ENCODE measurements at regions not wholly inside any gene's neighbourhood (a gene's known extent, or its start where the extent isn't known, plus 50 kb on each side); places are given as distances from the start of the nearest gene placed in this dataset.

DNA sequence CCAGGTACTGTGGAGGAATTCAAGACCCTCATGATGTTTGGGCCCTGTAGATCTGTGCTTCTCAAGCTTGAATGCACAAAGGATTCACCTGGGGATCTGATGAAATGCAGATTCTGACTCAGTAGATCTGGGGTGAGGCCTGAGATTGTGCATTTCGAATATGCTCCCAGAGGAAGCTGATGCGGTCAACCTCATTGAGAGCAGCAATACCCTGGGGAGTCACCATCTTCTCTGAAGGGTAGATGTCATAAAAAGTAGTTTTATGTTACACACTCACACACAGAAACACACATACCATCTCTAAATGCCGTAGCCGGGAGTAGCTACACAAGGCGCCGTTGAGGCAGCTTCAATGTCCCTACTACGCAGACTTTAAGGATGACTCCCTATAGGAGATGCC lies 55.8 kb upstream of the CPEB4 start:
- no peak for DNase-seq (ENCODE audit: low spot score)
- TF ChIP-seq, protein P1, sequence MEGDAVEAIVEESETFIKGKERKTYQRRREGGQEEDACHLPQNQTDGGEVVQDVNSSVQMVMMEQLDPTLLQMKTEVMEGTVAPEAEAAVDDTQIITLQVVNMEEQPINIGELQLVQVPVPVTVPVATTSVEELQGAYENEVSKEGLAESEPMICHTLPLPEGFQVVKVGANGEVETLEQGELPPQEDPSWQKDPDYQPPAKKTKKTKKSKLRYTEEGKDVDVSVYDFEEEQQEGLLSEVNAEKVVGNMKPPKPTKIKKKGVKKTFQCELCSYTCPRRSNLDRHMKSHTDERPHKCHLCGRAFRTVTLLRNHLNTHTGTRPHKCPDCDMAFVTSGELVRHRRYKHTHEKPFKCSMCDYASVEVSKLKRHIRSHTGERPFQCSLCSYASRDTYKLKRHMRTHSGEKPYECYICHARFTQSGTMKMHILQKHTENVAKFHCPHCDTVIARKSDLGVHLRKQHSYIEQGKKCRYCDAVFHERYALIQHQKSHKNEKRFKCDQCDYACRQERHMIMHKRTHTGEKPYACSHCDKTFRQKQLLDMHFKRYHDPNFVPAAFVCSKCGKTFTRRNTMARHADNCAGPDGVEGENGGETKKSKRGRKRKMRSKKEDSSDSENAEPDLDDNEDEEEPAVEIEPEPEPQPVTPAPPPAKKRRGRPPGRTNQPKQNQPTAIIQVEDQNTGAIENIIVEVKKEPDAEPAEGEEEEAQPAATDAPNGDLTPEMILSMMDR (IDR thresholded peaks at IDR 0.05; ENCODE audit: extremely low read depth, insufficient read depth, missing control alignments): no peak
- in situ Hi-C loops (cut with MboI; ENCODE audit: low pct_unique_long_range_greater_than_20kb, low sequenced_read_pairs, unreplicated experiment): no loop called here

DNA sequence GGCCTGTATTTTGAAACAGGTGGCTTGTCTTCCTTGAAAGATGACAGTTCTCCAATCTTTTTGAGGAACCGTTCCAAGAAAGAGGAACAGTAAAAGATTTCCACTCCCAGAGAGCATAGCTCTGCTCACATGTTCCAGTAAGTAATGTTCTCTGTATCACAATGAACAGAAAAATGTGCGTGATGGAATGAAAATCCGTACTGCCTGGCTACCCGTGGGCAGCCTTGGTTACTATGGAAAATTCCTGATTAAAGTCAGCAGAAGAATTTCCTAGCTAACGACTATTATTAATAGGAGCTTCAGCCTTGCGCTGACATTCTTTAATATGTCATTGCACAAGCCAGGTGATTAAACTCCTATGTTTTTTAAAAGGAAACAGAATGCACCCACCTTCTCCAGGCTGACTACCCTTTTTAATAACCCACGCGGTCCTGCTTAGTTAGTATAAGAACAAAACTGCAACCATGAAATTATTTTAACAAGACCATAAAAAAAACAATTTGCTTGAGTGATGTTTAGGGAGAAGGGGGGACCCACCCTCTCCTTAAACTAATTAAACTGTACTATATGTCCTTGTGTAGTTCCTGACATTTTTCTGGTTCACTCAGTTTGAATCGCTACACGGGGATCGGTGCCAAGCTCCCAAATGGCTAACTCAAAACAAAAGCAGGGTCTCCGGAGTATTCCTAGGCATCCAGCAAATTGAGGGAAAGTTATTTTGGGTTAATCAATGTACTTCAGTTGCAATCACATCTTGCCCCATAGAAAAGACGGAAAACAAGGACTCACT lies 54.8 kb upstream of the CPEB4 start:
- no peak for DNase-seq (ENCODE audit: low spot score)
- TF ChIP-seq, protein P1 (IDR thresholded peaks at IDR 0.05; ENCODE audit: extremely low read depth, insufficient read depth, missing control alignments): no peak
- in situ Hi-C loops (cut with MboI; ENCODE audit: low pct_unique_long_range_greater_than_20kb, low sequenced_read_pairs, unreplicated experiment): no loop called here

- in situ Hi-C loops (cut with MboI; ENCODE audit: low pct_unique_long_range_greater_than_20kb, low sequenced_read_pairs, unreplicated experiment): no loop called here
- TF ChIP-seq, protein P1 (IDR thresholded peaks at IDR 0.05; ENCODE audit: extremely low read depth, insufficient read depth, missing control alignments): no peak
- DNase-seq (ENCODE audit: low spot score): no peak
These were observed 53.9 kb upstream of the CPEB4 start for GRCh38 chr5:173834071-173834771.

DNA sequence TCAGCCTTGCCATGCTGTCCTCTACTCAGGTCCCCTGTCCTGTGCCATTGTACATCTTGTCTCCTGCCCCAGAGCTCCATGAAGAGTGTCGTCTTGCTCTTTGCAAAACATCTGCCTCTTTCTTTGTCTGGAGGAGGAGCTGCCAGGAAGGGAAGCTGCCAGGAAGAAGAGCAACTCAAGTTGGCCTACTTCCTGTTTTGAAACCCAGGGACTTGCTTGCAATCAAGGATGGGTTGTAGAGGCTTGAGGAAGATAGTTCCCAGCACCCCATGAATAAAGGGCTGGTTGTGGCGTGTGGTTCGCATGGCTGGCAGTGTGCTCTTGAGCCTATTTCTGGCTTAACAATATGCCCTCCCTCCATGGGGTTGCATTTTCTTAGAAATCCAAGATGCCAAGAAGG lies 53.0 kb upstream of the CPEB4 start:
- TF ChIP-seq, protein P1 (IDR thresholded peaks at IDR 0.05; ENCODE audit: extremely low read depth, insufficient read depth, missing control alignments): no peak
- in situ Hi-C loops (cut with MboI; ENCODE audit: low pct_unique_long_range_greater_than_20kb, low sequenced_read_pairs, unreplicated experiment): no loop called here
- no peak for DNase-seq (ENCODE audit: low spot score)

DNA sequence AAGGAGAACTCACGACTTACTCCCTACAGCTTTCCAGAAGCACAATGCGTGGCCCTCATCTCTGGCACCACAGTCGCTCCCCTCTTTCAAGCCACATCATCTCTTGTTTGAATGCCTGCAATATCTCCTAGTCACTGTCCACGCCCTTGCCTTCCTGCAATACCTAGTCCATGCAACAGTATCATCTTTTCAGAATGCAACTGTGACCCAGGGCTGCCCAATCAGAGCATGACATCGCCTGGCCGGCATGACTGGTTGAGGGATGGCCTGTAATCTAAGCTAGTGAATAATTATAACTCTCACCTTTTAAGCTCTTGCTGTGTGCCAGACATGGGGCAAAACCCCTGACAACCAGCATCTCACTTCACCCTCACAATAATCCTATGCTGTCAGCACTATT lies 52.5 kb upstream of the CPEB4 start:
- in situ Hi-C loops (cut with MboI; ENCODE audit: low pct_unique_long_range_greater_than_20kb, low sequenced_read_pairs, unreplicated experiment): no loop called here
- DNase-seq (ENCODE audit: low spot score): no peak
- TF ChIP-seq, protein P1 (IDR thresholded peaks at IDR 0.05; ENCODE audit: extremely low read depth, insufficient read depth, missing control alignments): no peak

DNA sequence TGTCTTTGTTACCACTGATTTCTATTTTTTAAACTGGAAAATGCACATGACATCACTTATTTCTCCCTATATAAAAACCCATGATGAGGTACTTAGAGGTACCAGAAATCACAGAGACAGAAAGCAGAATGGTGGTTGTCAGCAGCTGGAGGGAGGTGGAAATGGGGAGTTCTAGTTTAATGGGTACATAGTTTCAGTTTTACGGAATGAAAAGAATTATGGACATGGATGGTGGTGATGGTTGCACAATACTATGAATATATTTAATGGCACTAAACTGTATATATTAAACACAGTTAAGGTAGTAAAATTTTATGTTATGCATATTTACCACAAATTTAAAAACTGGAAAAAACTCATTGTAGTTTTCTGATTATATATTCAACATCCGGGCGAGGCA lies 50.5 kb upstream of the CPEB4 start:
- no peak for DNase-seq (ENCODE audit: low spot score)
- TF ChIP-seq, protein P1 (IDR thresholded peaks at IDR 0.05; ENCODE audit: extremely low read depth, insufficient read depth, missing control alignments): no peak
- in situ Hi-C loops (cut with MboI; ENCODE audit: low pct_unique_long_range_greater_than_20kb, low sequenced_read_pairs, unreplicated experiment): no loop called here
